Right lobe of liver (tissue), 6 donors: ENCODE measurements at regions not wholly inside any gene's neighbourhood (a gene's known extent, or its start where the extent isn't known, plus 50 kb on each side); places are given as distances from the start of the nearest gene placed in this dataset.

Experiments
- ATAC-seq, 4 donors: fragments of 200-7000 bp; cut with Tn5 transposase; one replicate each; pipeline ENCODE4 v1.9.1; 2020; ENCODE audit warnings: mild to moderate bottlenecking in 4 of 4, moderate library complexity in 4 of 4
- DNase-seq, 3 donors: peaks; one replicate each; pipeline ENCODE4 v3.0.0-alpha.2; 2020
- H3K27ac ChIP-seq, 3 donors: fragments of 200-600 bp; one replicate each; pipeline ENCODE4 v1.8.0; 2022
- H3K27me3 ChIP-seq, 2 donors: fragments of 200-600 bp; one replicate each; pipeline ENCODE4 v1.8.0; 2022
- H3K36me3 ChIP-seq, 4 donors: fragments of 200-600 bp; sonication (generic) in 1 of 4; one replicate each; pipeline versions ENCODE4 v1.5.1 to v1.8.0; 2017 to 2022; ENCODE audit warnings: control low read depth in 1 of 4
- H3K4me1 ChIP-seq, 4 donors: fragments of 200-600 bp; sonication (generic) in 1 of 4; one replicate each; pipeline versions ENCODE4 v1.5.1 to v1.8.0; 2017 to 2022; ENCODE audit warnings: control low read depth in 1 of 4
- H3K4me3 ChIP-seq, 3 donors: fragments of 200-600 bp; one replicate each; pipeline ENCODE4 v1.8.0; 2022
- H3K9me3 ChIP-seq, 4 donors: fragments of 200-600 bp; sonication (generic) in 1 of 4; one replicate each; pipeline versions ENCODE4 v1.5.1 to v1.8.0; 2017 to 2022; ENCODE audit warnings: control low read depth in 1 of 4
- POLR2A ChIP-seq: fragments of 450-650 bp; IDR thresholded peaks from one replicate; pipeline ENCODE4 v1.6.1; 2017; ENCODE audit warnings: antibody characterized with exemption, mild to moderate bottlenecking
- WGBS: methylation state at CpG from one replicate; pipeline ENCODE4 v1.1.6; 2018; ENCODE audit warnings: low coverage, low lambda C conversion rate; ENCODE audit not compliant: insufficient coverage; ENCODE audit errors: missing lambda C conversion rate; 5-methylcytosine and 5-hydroxymethylcytosine counted together
- intact Hi-C, 2 donors: fragments of 100-400 bp; cut with DNase I; formaldehyde crosslinking; loops; one replicate each; pipeline versions ENCODE4 v1.11.2 to v1.14.1; 2022
- TF ChIP-seq, protein P1 (sequence below), 4 donors: fragments of 200-600 bp in 3 of 4; fragments of 450-650 bp in 1 of 4; IDR thresholded peaks; one replicate each; pipeline versions ENCODE4 v1.5.1 to v1.8.0; 2016 to 2022; ENCODE audit warnings: antibody characterized with exemption in 4 of 4, mild to moderate bottlenecking in 2 of 4
- donor health status: DM: no; HTN: yes; CAD: no.
- donor health status: DM: no; HTN: no; CAD: no.
- donor health status: DM: no; HTN: no; CAD: no.
- donor health status: DM: no; HTN: yes; CAD: no.
- donor health status: DM: no; HTN: yes; CAD: no.

DNA sequence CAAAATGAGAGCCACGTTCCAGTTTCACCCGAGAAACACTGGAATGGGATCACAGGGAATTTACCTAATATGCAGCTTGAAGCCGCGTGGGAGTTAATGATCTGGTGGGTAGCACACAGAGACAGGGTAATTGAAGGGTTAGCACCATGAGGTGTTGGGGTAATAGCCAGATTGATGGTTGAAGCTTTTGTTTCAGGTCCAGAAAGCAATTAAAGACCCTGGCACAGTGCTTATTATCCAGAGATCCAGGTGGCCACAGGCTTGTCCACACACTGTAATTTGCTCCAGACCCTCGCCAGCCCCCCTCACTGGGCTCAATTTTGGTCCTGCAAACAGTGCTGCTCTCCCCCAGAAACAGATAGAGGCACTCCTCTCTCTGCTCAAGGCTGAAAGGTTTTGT is 282.5 kb upstream of the ISX start:
- Histone ChIP-seq H3K9me3 (no peaks in the 10 kb centered on the region), H3K36me3 (no peaks in the 10 kb centered on the region), H3K27ac (no peak overlapping the region), H3K4me3 (no peak overlapping the region), H3K4me1 (no peaks in the 10 kb centered on the region), H3K27me3 (no peaks in the 10 kb centered on the region)
- ATAC-seq = no peak
- intact Hi-C loops = no loop called here
- DNase-seq = no peak
- 36% methylated on average over 4 of the region's 5 CpGs for WGBS
- TF ChIP-seq, protein P1, sequence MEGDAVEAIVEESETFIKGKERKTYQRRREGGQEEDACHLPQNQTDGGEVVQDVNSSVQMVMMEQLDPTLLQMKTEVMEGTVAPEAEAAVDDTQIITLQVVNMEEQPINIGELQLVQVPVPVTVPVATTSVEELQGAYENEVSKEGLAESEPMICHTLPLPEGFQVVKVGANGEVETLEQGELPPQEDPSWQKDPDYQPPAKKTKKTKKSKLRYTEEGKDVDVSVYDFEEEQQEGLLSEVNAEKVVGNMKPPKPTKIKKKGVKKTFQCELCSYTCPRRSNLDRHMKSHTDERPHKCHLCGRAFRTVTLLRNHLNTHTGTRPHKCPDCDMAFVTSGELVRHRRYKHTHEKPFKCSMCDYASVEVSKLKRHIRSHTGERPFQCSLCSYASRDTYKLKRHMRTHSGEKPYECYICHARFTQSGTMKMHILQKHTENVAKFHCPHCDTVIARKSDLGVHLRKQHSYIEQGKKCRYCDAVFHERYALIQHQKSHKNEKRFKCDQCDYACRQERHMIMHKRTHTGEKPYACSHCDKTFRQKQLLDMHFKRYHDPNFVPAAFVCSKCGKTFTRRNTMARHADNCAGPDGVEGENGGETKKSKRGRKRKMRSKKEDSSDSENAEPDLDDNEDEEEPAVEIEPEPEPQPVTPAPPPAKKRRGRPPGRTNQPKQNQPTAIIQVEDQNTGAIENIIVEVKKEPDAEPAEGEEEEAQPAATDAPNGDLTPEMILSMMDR (IDR thresholded peaks at IDR 0.05) = no peak
- no peak for TF ChIP-seq POLR2A

DNA sequence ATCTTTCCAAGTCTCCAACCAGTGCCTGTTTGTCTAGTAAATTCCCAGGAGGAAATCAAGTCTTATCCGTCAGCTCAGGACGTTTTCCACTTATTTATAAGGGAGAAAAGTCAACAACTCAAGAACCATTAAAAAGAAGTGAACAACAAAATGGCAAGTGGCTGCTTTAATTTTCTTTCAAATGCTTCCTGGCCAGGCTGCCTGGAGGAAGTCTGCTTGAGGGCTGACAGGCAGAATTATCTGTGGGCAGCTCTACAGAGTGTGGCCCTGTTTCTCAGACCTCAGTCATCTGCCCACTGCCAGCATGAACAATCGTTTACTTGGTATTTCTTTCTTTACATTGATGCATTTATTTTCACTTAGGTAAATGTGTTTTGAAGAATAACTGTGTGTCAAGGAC is 281.9 kb upstream of the ISX start:
- no peak for ATAC-seq
- Histone ChIP-seq H3K4me3 (no peak overlapping the region), H3K9me3 (no peaks in the 10 kb centered on the region), H3K27me3 (no peaks in the 10 kb centered on the region), H3K27ac (no peak overlapping the region), H3K4me1 (no peaks in the 10 kb centered on the region), H3K36me3 (no peaks in the 10 kb centered on the region)
- 11% methylated on average over 3 of the region's 3 CpGs for WGBS
- no peak for DNase-seq
- intact Hi-C loops = no loop called here
- TF ChIP-seq, protein P1 (IDR thresholded peaks at IDR 0.05) = no peak
- no peak for TF ChIP-seq POLR2A

DNA sequence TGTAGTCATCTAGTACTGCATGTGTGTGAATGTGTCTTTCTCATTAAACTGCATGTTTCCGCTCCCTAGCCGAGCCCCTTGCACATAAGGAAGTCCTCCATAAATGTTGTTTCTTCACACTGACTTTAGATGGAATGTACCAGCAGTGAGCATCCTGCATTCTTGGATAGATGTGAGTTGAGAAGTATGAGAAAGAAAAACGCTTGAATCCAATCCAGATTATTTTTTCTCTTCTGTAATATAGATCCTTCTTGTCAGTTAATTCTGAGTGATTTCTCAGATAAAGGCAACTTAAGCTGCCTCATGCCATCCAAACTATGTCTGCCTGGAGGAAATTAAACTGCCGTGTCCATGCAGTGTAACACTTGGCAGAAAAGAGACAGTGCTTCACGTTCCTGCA is 268.1 kb upstream of the ISX start:
- no peaks in the 10 kb centered on the region for H3K36me3 ChIP-seq
- H3K27ac ChIP-seq = no peak overlapping the region
- intact Hi-C loops = no loop called here
- H3K4me1 ChIP-seq = no peaks in the 10 kb centered on the region
- WGBS = 40% methylated on average over 5 of the region's 5 CpGs
- H3K4me3 ChIP-seq = no peak overlapping the region
- TF ChIP-seq, protein P1 (IDR thresholded peaks at IDR 0.05) = no peak
- TF ChIP-seq POLR2A = no peak
- ATAC-seq = no peak
- no peak for DNase-seq
- no peaks in the 10 kb centered on the region for H3K9me3 ChIP-seq
- H3K27me3 ChIP-seq = no peaks in the 10 kb centered on the region

DNA sequence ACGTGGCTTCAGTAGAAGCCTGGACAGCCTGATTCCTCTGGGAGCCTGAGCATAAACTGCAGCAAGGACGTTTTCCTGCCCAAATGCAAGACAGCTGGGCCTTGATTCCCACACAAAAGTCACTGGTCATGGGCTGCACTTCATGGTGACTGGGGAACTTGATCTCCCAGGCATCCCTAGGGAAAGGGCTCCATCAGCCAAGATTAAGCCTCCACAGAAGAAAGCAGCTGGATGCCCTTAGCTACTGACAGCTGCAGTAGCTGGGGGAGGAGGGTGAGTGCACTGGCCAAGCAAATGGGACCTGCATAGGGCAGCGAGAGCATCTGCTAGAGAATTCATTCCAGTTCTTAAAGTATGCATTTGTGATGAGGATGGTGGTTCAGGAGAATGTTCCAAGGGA is 267.4 kb upstream of the ISX start:
- H3K9me3 ChIP-seq = no peaks in the 10 kb centered on the region
- ATAC-seq = no peak

More for the DNA sequence above, 267.4 kb upstream of the ISX start:
- Histone ChIP-seq H3K4me1 (no peaks in the 10 kb centered on the region), H3K36me3 (no peaks in the 10 kb centered on the region), H3K4me3 (no peak overlapping the region), H3K27me3 (no peaks in the 10 kb centered on the region), H3K27ac (no peak overlapping the region)
- 17% methylated on average over 2 of the region's 3 CpGs for WGBS
- intact Hi-C loops = no loop called here
- DNase-seq = no peak
- TF ChIP-seq POLR2A = no peak
- TF ChIP-seq, protein P1 (IDR thresholded peaks at IDR 0.05) = no peak
